HEK293T (cell line): ENCODE measurements at regions not wholly inside any gene's neighbourhood (a gene's known extent, or its start where the extent isn't known, plus 50 kb on each side); places are given as distances from the start of the nearest gene placed in this dataset.

ENCODE experiments used
- CTCF ChIA-PET: fragments of 350-600 bp; formaldehyde crosslinking; extraction: SDS; loops from one replicate; lab custom pipeline; 2021; ENCODE audit warnings: antibody characterized with exemption, inconsistent platforms; lab: Yijun Ruan, JAX
- POLR2A ChIA-PET: fragments of 350-600 bp; formaldehyde crosslinking; extraction: SDS; loops from one replicate; lab custom pipeline; 2020; ENCODE audit warnings: antibody characterized with exemption, inconsistent platforms; lab: Yijun Ruan, JAX
- DNase-seq: peaks from one replicate; pipeline ENCODE4 v3.0.0; 2012; ENCODE audit warnings: mixed read lengths; ENCODE audit errors: extremely low spot score
- ARNT ChIP-seq: fragments of 450-650 bp; IDR thresholded peaks from 2 replicates; pipeline ENCODE4 v1.6.1; 2017; ENCODE audit warnings: mild to moderate bottlenecking
- BHLHE40 ChIP-seq: fragments of 450-650 bp; IDR thresholded peaks from 2 replicates; pipeline ENCODE4 v1.6.1; 2016; ENCODE audit warnings: mild to moderate bottlenecking, moderate library complexity, borderline replicate concordance
- CTBP1 ChIP-seq: fragments of 450-650 bp; IDR thresholded peaks from 2 replicates; pipeline ENCODE4 v1.6.1; 2016; ENCODE audit warnings: borderline replicate concordance
- ELF4 ChIP-seq: fragments of 450-650 bp; IDR thresholded peaks from 2 replicates; pipeline ENCODE4 v1.6.1; 2017; ENCODE audit warnings: antibody characterized with exemption
- FOXA1 ChIP-seq: fragments of 450-650 bp; IDR thresholded peaks from 2 replicates; pipeline ENCODE4 v1.6.1; 2016; ENCODE audit warnings: mild to moderate bottlenecking
- FOXK2 ChIP-seq: fragments of 450-650 bp; IDR thresholded peaks from 2 replicates; pipeline ENCODE4 v1.6.1; 2016; ENCODE audit warnings: mild to moderate bottlenecking
- FOXM1 ChIP-seq: fragments of 450-650 bp; IDR thresholded peaks from 2 replicates; pipeline ENCODE4 v1.6.1; 2017; ENCODE audit warnings: mild to moderate bottlenecking, borderline replicate concordance
- HDGF ChIP-seq: fragments of 450-650 bp; IDR thresholded peaks from 2 replicates; pipeline ENCODE4 v1.6.1; 2017; ENCODE audit warnings: antibody characterized with exemption, borderline replicate concordance
- L3MBTL2 ChIP-seq: fragments of 450-650 bp; conservative IDR thresholded peaks from 2 replicates; pipeline ENCODE4 v1.6.1; 2016; ENCODE audit warnings: mild to moderate bottlenecking
- LEF1 ChIP-seq: fragments of 450-650 bp; IDR thresholded peaks from 2 replicates; pipeline ENCODE4 v1.6.1; 2017; ENCODE audit warnings: mild to moderate bottlenecking, borderline replicate concordance
- NFRKB ChIP-seq: fragments of 450-650 bp; IDR thresholded peaks from 2 replicates; pipeline ENCODE4 v1.6.1; 2016; ENCODE audit warnings: mild to moderate bottlenecking, moderate library complexity
- PKNOX1 ChIP-seq: fragments of 450-650 bp; IDR thresholded peaks from 2 replicates; pipeline ENCODE4 v1.6.1; 2016
- SP1 ChIP-seq: fragments of 450-650 bp; IDR thresholded peaks from 2 replicates; pipeline ENCODE4 v1.6.1; 2017
- SUZ12 ChIP-seq: fragments of 450-650 bp; IDR thresholded peaks from 2 replicates; pipeline ENCODE4 v1.6.1; 2016; ENCODE audit warnings: mild to moderate bottlenecking
- TARDBP ChIP-seq: fragments of 450-650 bp; IDR thresholded peaks from 2 replicates; pipeline ENCODE4 v1.6.1; 2016
- ZNF384 ChIP-seq: fragments of 450-650 bp; IDR thresholded peaks from 2 replicates; pipeline ENCODE4 v1.6.1; 2016

GRCh38 chr9:88056876-88057275, 81.4 kb downstream of the SPATA31C2 start:
- TF ChIP-seq FOXK2 (no peak), ARNT (no peak), PKNOX1 (no peak), SUZ12 (no peak), ZNF384 (no peak), SP1 (no peak), FOXM1 (no peak), FOXA1 (no peak)
- CTCF ChIA-PET = no interaction called here
- POLR2A ChIA-PET = no interaction called here
- DNase-seq = no peak

GRCh38 chr9:88053856-88054501, 79.6 kb upstream of the CDK20 start:
- ChIA-PET CTCF (no interaction called here), POLR2A (no interaction called here)
- DNase-seq = no peak
- TF ChIP-seq TARDBP (no peak), FOXM1 (no peak), SUZ12 (no peak), NFRKB (no peak), FOXK2 (no peak), LEF1 (no peak), FOXA1 (no peak), BHLHE40 (no peak), ZNF384 (no peak), L3MBTL2 (no peak), HDGF (no peak), SP1 (no peak), CTBP1 (no peak)

GRCh38 chr9:88052321-88052965, 78.1 kb upstream of the CDK20 start:
- CTCF ChIA-PET = no interaction called here

GRCh38 chr9:88051138-88051537, 76.8 kb upstream of the CDK20 start:
- no peak for DNase-seq
- TF ChIP-seq SP1 (no peak), SUZ12 (no peak), FOXA1 (no peak), CTBP1 (no peak), LEF1 (no peak), ELF4 (no peak), BHLHE40 (no peak), TARDBP (no peak), FOXK2 (no peak), NFRKB (no peak), PKNOX1 (no peak), ZNF384 (no peak), HDGF (no peak), L3MBTL2 (no peak), FOXM1 (no peak), ARNT (no peak)
- ChIA-PET CTCF (interaction anchor here (0.9 kb wide), 1 partner anchor 9 kb away, joined by 5 read pairs; no protein-coding TSS in a partner anchor), POLR2A (no interaction called here)

More at GRCh38 chr9:88052321-88052965, 78.1 kb upstream of the CDK20 start:
- TF ChIP-seq ZNF384 = no peak
- no peak for TF ChIP-seq LEF1
- no peak for TF ChIP-seq BHLHE40
- TF ChIP-seq CTBP1 = no peak
- no peak for TF ChIP-seq SUZ12
- TF ChIP-seq ELF4 = no peak
- no peak for TF ChIP-seq NFRKB
- TF ChIP-seq FOXA1 = no peak
- no peak for TF ChIP-seq PKNOX1
- DNase-seq = no peak
- POLR2A ChIA-PET = no interaction called here

- DNase-seq = no peak
- TF ChIP-seq L3MBTL2 (no peak), BHLHE40 (no peak), SUZ12 (no peak), NFRKB (no peak), FOXM1 (no peak), FOXK2 (no peak), SP1 (no peak), FOXA1 (no peak), ARNT (no peak), PKNOX1 (no peak), TARDBP (no peak), HDGF (no peak), LEF1 (no peak)
- POLR2A ChIA-PET = no interaction called here
- CTCF ChIA-PET = no interaction called here
Measured at GRCh38 chr9:88049677-88050307, 75.5 kb upstream of the CDK20 start.
